NB4 (cell line): ENCODE measurements at regions not wholly inside any gene's neighbourhood (a gene's known extent, or its start where the extent isn't known, plus 50 kb on each side); places are given as distances from the start of the nearest gene placed in this dataset.

Experiments used
- MYC ChIP-seq: IDR thresholded peaks from 2 replicates; pipeline ENCODE4 v1.6.1; 2011; ENCODE audit warnings: low read depth, low read length
- POLR2A ChIP-seq: IDR thresholded peaks from 2 replicates; pipeline ENCODE4 v1.6.1; 2011; ENCODE audit warnings: mild to moderate bottlenecking; ENCODE audit not compliant: insufficient read length; ENCODE audit errors: extremely low read depth
- TF ChIP-seq, protein P1 (sequence below): IDR thresholded peaks from one replicate; pipeline ENCODE4 v1.5.1; 2012; ENCODE audit warnings: low read depth, low read length

DNA sequence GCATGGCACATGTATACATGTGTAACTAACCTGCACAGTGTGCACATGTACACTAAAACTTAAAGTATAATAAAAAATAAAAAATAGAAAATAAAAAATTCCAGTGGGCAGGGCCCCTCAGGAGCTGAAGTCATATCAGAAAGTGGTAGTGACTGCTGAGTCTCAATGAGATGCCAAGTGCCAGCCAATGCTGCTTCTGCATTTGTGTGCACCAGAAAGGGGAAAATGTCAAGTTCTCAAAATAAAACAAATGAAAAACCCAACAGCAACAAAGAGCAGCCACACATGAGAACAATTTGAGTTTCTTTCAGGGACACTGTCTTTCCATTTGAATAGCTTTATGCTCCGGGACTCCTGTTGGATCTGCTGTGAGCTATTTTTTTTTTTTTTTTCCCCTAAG is 117.2 kb upstream of the CCDC112 start:
- TF ChIP-seq, protein P1, sequence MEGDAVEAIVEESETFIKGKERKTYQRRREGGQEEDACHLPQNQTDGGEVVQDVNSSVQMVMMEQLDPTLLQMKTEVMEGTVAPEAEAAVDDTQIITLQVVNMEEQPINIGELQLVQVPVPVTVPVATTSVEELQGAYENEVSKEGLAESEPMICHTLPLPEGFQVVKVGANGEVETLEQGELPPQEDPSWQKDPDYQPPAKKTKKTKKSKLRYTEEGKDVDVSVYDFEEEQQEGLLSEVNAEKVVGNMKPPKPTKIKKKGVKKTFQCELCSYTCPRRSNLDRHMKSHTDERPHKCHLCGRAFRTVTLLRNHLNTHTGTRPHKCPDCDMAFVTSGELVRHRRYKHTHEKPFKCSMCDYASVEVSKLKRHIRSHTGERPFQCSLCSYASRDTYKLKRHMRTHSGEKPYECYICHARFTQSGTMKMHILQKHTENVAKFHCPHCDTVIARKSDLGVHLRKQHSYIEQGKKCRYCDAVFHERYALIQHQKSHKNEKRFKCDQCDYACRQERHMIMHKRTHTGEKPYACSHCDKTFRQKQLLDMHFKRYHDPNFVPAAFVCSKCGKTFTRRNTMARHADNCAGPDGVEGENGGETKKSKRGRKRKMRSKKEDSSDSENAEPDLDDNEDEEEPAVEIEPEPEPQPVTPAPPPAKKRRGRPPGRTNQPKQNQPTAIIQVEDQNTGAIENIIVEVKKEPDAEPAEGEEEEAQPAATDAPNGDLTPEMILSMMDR, result no peak
- no peak for TF ChIP-seq POLR2A
- TF ChIP-seq MYC, result no peak
